ENCODE measurements at regions not wholly inside any gene's neighbourhood (a gene's known extent, or its start where the extent isn't known, plus 50 kb on each side); places are given as distances from the start of the nearest gene placed in this dataset.

GRCh38 chr11:98572941-98573340, 447.8 kb upstream of the CNTN5 start:
- peaks cover 11% of the 10 kb centered on the region for H3K9me3 Mint-ChIP-seq
- no peaks in the 10 kb centered on the region for H3K27me3 Mint-ChIP-seq (ENCODE audit: insufficient read depth)
- no peak for DNase-seq
- TF ChIP-seq CTCF (IDR thresholded peaks at IDR 0.05) = no peak
- H3K4me3 Mint-ChIP-seq = no peak overlapping the region
- H3K27ac Mint-ChIP-seq = no peak overlapping the region
- no peaks in the 10 kb centered on the region for H3K36me3 Mint-ChIP-seq (ENCODE audit: low read depth)
- H3K4me1 Mint-ChIP-seq (ENCODE audit: low read depth) = no peaks in the 10 kb centered on the region

- DNase-seq = no peak
- Mint-ChIP-seq H3K4me3 (no peak overlapping the region), H3K36me3 (ENCODE audit: low read depth) (0 out of 2 replicates have a peak, but pooled peaks cover 3% of the 10 kb centered on the region), H3K27ac (no peak overlapping the region), H3K27me3 (ENCODE audit: insufficient read depth) (no peaks in the 10 kb centered on the region), H3K4me1 (ENCODE audit: low read depth) (no peaks in the 10 kb centered on the region), H3K9me3 (peaks cover 16% of the 10 kb centered on the region; the same call in 1 of the 2 replicates)
- TF ChIP-seq CTCF (IDR thresholded peaks at IDR 0.05) = no peak
Observed at GRCh38 chr11:98587884-98588283, 432.9 kb upstream of the CNTN5 start.

- H3K27ac Mint-ChIP-seq = no peak overlapping the region
- H3K4me1 Mint-ChIP-seq (ENCODE audit: low read depth) = no peaks in the 10 kb centered on the region
- no peak for DNase-seq
- H3K4me3 Mint-ChIP-seq = no peak overlapping the region
- 0 out of 2 replicates have a peak, but pooled peaks cover 3% of the 10 kb centered on the region for H3K36me3 Mint-ChIP-seq (ENCODE audit: low read depth)
- H3K27me3 Mint-ChIP-seq (ENCODE audit: insufficient read depth) = no peaks in the 10 kb centered on the region
- peaks cover 2% of the 10 kb centered on the region for H3K9me3 Mint-ChIP-seq
- no peak for TF ChIP-seq CTCF (IDR thresholded peaks at IDR 0.05)
Observed at GRCh38 chr11:98589967-98590366, 430.8 kb upstream of the CNTN5 start.

GRCh38 chr11:98600103-98600502, 420.6 kb upstream of the CNTN5 start:
- Mint-ChIP-seq H3K27me3 (ENCODE audit: insufficient read depth) (no peaks in the 10 kb centered on the region), H3K27ac (no peak overlapping the region), H3K36me3 (ENCODE audit: low read depth) (no peaks in the 10 kb centered on the region), H3K9me3 (peaks cover 39% of the 10 kb centered on the region), H3K4me3 (no peak overlapping the region), H3K4me1 (ENCODE audit: low read depth) (no peaks in the 10 kb centered on the region)
- DNase-seq = no peak
- TF ChIP-seq CTCF (IDR thresholded peaks at IDR 0.05) = no peak

GRCh38 chr11:98600786-98601773, 419.7 kb upstream of the CNTN5 start:
- Mint-ChIP-seq H3K4me3 (no peak overlapping the region), H3K27me3 (ENCODE audit: insufficient read depth) (no peaks in the 10 kb centered on the region), H3K9me3 (peaks cover 33% of the 10 kb centered on the region), H3K36me3 (ENCODE audit: low read depth) (no peaks in the 10 kb centered on the region), H3K27ac (no peak overlapping the region), H3K4me1 (ENCODE audit: low read depth) (no peaks in the 10 kb centered on the region)
- no peak for TF ChIP-seq CTCF (IDR thresholded peaks at IDR 0.05)
- DNase-seq = no peak
